ENCODE measurements at regions not wholly inside any gene's neighbourhood (a gene's known extent, or its start where the extent isn't known, plus 50 kb on each side); places are given as distances from the start of the nearest gene placed in this dataset.
"Not testable (repeated sequence)": the region's sequence is repeated elsewhere in the genome, so short reads cannot be mapped to it uniquely, and the experiment has no call there.

DNA sequence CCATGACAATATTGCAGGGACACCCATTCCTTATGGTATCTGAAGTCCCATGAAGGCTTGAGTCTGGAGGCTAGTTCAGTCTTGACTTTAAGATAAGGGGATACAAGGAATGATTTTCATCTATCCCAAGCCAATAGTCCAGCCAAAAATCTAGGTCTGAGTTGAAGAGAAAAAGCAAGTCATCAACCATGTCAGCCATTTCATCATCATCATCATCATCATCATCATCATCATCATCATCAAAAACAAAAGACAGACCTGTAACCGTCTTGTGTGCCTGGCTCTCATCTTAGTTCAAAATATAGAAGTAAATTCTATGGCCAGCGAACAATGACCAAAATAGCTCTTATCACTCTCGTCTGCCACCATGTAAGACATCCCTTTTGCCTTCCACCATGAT is 59.5 kb upstream of the FAM90A26 start:
- not testable (repeated sequence) for DNase-seq (ENCODE audit: low read depth)

DNA sequence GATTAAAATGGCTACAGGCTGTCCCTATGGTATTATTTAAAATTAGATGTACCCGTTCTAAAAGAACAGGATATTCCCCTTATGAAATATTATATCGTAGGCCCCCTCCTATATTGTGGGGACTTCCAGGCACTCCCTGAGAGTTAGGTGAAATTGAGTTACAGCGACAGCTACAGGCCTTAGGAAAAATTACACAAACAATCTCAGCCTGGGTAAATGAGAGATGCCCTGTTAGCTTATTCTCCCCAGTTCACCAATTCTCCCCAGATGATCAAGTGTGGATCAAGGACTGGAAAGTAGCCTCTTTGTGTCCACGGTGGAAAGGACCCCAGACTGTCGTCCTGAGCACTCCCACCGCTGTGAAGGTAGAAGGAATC is 67.1 kb upstream of the FAM90A26 start:
- DNase-seq (ENCODE audit: low read depth) = not testable (repeated sequence)

DNA sequence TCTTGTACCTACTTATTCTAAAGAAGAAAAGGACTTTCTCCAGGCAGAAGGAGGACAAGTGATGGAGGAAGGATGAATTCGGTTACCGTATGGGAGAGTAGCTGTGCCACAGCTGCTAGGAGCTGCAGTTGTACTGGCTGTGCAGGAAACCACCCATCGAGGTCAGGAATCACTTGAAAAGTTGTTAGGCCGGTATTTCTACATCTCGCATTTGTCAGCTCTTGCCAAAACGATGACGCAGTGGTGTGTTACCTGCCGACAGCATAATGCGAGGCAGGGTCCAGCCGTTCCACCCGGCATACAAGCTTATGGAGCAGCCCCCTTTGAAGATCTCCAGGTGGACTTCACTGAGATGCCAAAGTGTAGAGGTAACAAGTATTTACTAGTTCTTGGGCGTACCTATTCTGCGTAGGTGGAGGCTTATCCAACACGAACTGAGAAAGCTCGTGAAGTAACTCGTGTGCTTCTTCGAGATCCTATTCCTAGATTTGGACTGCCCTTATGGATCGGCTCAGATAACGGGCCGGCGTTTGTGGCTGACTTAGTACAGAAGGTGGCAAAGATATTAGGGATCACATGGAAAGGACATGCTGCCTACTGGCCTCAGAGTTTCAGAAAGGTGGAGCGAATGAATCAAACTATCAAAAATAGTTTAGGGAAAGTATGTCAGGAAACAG is 67.6 kb upstream of the FAM90A26 start:
- DNase-seq (ENCODE audit: low read depth) = not testable (repeated sequence)

DNA sequence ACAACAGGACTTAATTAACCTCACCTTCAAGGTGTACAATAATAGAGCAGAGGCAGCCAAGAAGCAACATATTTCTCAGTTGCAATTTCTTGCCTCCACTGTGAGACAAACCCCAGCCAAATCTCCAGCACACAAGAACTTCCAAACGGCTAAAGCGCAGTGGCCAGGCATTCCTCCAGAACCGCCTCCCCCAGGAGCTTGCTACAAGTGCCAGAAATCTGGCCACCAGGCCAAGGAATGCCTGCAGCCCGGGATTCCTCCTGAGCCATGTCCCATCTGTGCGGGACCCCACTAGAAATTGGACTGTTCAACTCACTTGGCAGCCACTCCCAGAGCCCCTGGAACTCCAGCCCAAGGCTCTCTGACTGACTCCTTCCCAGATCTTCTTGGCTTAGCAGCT is 73.9 kb upstream of the FAM90A26 start:
- not testable (repeated sequence) for DNase-seq (ENCODE audit: low read depth)

DNA sequence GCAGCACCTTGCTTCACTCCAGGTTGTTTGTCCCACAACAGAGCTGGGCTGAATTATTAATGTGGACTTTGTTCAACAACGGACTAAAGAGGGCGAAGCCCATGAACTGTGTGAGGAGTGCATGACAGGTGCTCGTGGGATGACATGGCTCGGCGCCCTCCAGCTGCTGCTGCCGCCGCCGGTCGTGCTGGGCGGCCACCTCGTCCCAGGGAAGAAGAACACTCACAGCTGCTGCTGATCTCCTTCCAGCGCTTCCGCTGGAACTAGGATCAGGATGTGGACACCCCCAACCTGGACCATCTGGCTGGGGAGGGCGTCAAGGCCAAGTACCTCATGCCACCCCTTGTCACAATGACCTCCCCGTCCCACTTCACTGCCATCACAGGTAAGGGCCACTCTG is 91.4 kb upstream of the FAM90A26 start:
- not testable (repeated sequence) for DNase-seq (ENCODE audit: low read depth)

DNA sequence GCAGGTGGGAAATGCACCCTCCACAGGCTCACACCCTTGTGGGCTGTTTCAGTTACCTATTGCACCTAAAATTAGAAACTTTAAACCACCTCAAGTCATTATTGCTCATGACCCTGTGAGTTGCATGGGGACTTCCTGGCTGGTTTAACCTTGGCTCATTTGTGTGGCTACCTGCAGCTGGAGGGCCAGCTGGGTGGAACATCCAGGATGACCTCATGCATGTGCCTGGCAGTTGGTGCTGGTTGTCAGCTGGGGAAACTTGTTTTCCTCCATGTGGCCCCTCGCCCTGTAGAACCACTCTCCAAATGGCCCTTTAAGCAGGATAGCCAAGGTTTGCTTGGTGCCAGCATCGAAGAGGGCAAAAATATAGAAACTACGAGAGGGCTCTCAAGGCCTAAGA is 93.2 kb upstream of the FAM90A26 start:
- DNase-seq (ENCODE audit: low read depth) = not testable (repeated sequence)

DNA sequence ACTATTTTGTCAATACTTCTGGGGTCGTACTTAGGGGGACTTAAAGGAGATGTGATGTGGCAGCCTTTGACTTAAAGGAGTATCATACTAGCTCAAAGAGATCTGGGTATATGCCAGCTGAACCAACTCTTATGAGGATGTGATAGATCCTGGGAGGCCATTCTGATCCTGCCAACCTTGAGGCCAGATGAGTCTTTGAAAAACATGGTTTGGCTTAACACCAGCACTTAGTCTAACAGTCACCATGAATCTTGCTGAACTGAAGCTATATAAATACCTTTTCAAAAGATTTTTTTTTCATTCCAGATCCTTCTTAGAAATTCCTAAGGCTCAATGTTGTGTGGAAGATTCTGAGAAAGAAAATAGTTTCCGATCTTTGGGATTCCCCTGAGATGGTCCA is 93.7 kb upstream of the FAM90A26 start:
- not testable (repeated sequence) for DNase-seq (ENCODE audit: low read depth)

DNA sequence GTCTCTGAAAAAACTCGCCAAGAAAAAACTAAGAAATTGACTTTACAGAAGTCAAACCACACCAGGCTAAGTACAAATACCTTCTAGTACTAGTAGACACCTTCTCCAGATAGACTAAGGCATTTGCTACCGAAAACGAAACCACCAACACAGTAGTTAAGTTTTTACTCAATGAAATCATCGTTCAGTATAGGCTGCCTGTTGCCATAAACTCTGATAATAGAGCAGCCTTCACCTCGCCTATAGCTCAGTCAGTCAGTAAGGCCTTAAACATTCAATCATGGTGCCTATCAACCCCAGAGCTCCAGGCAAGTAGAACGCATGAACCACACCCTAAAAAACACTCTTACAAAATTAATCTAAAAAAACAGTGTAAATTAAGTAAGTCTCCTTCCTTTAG is 96.8 kb upstream of the FAM90A26 start:
- DNase-seq (ENCODE audit: low read depth) = not testable (repeated sequence)

DNA sequence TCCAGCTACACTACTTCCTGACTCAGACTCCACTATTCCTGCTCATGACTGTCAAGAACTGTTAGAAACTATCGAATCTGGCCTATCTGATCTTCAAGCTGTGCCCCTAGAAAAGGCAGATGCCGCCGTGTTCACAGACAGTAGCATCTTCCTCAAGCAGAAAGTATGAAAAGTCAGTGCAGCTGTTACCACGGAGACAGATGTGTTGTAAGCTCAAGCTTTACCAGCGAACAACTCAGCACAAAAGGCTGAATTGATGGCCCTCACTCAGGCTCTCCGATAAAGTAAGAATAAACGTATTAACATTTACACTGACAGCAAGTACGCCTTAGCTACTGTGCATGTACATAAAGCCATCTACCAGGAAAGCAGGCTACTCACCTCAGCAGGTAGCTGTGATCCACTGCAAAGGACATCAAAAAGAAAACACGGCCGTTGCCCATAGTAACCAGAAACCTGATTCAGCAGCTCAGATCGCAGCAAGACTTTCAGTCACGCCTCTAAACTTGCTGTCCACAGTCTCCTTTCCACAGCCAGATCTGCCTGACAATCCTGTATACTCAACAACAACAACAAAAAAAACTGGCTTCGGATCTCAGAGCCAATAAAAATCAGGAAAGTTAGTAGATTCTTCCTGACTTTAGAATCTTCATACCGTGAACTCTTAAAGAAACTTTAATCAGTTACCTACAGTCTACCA is 97.5 kb upstream of the FAM90A26 start:
- DNase-seq (ENCODE audit: low read depth) = not testable (repeated sequence)

DNA sequence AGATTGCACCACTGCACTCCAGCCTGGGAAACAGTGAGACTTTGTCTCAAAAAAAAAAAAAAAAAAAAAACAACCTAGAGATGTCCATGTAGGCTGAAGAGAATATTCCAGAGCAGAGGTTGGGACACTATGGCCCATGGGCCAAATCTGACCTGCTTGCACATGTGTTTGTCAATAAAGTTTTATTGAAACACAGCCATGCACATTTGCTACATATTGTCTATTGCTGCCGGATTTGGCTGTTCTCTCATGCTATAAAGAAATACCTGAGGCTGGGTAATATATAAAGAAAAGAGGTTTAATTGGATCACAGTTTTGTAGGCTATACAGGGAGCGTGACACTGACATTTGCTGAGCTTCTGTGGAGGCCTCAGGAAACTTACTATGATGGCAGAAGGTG is 102.3 kb upstream of the FAM90A26 start:
- DNase-seq (ENCODE audit: low read depth) = not testable (repeated sequence)

DNA sequence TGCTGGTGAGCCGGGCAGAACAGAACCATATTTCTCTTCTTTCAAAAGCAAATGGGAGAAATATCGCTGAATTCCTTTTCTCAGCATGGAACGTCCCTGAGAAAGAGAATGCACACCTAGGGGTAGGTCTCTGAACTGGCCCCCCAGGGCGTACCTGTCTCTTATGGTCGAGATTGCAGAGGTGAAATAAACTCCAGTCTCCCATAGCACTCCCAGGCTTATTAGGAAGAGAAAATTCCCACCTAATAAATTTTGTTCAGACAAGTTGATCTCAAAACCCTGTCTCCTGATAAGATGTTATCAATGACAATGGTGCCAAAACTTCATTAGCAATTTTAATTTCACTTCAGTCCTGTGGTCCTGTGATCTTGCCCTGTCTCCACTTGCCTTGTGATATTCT is 106.6 kb upstream of the FAM90A26 start:
- DNase-seq (ENCODE audit: low read depth) = not testable (repeated sequence)

DNA sequence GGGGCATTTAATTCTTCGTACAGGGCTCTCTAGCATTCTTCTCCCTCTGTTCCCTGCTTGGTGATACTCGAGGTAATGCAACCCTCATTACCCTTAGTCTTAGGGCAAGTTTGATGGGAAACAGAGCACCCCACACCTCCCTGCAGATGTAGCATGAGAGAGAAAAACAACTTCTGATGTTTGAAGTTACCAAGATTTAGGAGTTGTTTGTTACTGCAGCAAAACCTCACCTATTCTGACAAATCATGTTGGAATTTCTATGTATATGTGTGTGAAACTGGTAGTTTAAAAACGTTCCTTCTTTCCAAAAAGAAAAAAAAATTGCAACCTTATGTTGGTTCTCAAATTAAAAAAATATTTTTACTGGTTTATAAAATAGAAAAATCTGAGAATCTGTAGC is 145.3 kb upstream of the FAM90A26 start:
- DNase-seq (ENCODE audit: low read depth) = not testable (repeated sequence)

DNA sequence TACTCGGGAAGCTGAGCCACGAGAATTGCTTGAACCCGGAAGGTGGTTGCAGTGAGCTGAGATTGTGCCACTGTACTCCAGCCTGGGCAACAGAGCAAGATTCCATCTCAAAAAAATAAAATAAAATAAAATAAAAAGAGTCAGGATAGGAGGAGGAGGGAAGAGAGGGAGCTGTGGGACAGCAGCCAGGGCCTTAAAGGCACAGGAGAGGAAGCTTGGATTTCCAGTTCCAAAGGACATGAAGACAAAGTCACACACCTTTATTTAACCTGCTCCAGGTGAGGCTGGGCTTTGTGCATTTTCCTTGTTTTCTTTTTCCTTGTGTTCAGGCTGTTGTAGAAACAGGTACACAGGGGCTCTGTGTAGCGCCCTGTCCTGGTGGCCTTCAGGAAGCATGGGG is 138.2 kb upstream of the HMX1 start:
- not testable (repeated sequence) for DNase-seq (ENCODE audit: low read depth)

DNA sequence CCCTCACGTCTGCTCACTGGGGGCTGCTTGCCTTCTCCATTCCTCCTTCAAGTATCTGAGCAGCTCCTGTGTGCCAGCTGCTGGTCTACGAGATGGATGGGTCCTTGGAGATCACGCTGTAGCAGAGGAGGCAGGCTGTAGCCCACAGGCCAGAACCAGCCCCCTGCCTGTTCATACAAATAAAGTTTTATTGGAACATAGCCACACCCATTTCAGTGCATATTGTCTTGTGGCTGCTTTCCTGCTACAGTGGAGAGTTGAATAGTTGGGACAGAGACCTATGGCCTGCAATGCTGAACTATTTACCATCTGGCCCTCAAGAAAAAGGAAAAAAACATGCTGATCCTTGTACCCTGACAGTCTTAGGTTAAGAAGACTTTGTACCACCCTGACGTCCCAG is 136.8 kb upstream of the HMX1 start:
- DNase-seq (ENCODE audit: low read depth) = not testable (repeated sequence)

DNA sequence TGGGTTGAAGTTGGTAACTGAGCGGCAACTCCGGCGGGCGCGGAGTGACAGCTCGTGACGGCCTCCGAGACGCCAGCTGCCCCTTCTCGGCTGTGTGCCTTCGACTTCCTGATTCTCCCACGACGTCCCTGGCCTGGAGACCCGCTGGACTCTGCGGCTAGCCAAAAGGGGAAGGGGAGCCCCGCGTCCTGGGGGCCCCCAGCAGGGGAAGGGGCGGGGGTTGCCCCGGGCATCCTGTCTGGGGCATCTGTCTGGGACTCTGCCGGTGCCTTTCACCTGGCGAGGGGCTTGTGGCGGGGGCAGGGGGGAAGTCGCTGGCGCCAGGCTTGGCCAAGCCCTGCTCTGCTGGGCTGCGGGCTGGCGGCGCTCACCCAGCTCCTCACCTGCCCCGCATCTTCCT is 129.5 kb upstream of the HMX1 start:
- DNase-seq (ENCODE audit: low read depth) = not testable (repeated sequence)

DNA sequence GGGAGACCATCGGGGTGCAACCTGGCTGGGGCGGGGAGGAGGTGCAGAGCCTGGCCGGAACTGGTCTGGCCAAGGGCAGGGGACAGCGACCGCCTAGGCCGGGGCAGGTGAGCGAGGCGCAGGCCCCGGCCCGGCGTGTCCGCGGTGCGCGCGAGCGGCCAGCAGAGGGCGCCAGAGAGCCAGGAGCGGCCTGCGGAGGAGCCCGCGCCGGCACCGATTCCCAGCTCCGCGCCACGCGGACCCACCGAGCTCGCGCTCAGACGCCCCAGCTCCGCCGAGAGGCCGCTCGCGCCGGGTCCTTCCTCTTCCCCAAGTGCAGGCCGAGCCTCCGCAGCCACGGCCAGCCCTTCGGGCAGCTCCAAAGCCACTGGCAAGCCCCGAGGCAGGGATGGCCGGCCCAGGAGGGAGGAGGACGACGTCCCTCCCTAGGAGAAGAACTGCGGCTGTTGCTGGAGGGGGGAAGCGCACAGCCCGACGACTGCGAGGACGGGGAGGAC is 128.9 kb upstream of the HMX1 start:
- DNase-seq (ENCODE audit: low read depth) = peak; percentile 16

DNA sequence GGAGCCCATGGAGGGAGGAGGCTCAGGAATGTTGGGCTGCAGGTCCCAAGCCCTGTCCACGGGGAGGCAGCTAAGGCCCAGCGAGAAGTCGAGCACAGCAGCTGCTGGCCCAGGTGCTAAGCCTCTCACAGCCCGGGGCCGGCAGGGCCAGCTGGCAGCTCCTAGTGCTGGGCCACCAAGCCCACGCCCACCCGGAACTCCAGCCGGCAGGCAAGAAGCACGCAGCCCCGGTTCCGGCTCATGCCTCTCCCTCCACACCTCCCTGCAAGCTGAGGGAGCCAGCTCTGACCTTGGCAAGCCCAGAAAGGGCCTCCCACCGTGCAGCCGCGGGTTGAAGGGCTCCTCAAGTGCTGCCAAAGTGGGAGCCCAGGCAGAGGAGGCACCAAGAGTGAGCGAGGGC is 121.3 kb upstream of the HMX1 start:
- not testable (repeated sequence) for DNase-seq (ENCODE audit: low read depth)

DNA sequence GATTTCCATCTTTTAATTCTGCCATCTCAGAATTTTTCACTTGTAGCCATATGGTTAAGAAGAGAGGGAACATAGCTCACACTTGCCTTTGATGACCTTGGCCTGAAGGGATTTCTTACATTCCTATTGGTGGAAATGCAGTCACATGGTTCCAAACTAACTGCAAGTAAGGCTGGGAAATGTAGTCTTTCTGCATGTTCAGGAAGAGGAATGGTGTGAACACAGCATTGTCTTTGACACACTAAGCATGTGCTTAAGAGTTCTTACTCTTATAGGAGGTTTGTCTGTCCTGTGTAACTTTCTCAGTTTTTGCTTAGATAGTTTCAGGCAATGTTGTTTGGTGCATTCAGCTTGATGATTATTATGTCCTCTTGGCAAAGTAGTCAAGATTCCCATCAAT is 119.8 kb upstream of the HMX1 start:
- DNase-seq (ENCODE audit: low read depth) = not testable (repeated sequence)

DNA sequence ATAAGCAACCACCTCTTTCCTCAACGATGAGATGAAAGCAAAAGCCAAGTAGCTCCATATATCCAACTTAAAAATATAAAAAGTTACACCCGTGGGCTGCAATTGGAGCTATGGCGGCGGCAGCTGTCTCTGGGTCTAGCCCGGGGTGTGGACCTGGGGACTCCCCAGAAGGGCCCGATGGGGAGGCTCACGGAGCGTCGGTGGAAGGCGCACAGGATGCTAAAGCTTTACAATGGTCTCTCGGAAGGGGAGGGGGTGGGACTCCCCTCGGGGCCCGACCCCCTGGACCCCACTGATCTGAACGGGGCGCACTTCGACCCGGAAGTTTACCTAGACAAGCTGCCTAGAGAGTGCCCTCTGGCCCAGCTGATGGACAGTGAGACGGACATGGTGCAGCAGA is 118.7 kb upstream of the HMX1 start:
- DNase-seq (ENCODE audit: low read depth) = not testable (repeated sequence)

DNA sequence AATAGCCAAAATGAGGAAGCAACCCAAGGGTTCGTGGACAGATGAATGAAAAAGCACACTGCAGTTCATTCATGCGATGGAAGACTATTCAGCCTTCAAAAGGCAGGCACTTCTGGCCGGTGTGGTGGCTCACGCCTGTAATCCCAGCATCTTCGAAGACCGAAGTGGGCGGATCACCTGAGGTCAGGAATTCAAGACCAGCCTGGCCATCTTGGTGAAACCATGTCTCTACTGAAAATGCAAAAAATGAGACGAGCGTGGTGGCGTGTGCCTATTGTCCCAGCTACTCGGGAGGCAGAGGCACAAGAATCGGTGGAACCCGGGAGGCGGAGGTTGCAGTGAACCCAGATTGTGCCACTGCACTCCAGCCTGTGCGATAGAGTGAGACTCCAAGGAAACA is 114.1 kb upstream of the HMX1 start:
- not testable (repeated sequence) for DNase-seq (ENCODE audit: low read depth)

DNA sequence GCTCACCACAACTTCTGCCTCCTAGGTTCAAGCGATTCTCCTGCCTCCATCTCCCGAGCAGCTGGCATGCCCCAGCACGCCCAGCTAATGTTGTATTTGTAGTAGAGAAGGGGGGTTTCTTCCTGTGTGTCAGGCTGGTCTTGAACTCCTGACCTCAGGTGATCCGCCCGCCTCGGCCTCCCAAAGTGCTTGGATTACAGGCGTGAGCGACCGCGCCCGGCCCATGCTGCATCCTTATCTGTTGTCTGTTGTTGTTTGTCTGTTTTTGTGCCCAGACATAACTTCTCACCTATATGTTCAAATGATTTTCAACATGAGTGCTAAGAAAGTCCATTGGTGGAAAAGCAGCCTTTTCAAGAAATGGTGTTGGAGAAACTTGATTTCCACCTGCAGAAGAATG is 113.0 kb upstream of the HMX1 start:
- not testable (repeated sequence) for DNase-seq (ENCODE audit: low read depth)

DNA sequence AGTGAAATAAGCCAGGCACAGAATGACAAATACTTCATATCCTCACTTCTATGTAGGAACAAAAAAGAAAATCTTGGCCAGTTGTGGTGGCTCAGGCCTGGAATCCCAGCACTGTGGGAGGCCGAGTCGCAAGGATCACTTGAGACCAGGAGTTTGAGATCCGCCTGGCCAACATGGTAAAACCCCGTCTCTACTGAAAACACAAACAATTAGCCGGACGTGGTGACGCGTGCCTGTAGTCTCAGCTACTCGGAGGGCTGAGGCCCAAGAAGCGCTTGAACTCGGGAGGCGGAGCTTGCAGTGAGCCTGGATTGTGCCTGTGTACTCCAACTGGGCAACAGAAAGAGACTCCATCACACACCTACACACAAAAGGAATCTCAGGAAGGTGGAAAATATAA is 112.3 kb upstream of the HMX1 start:
- not testable (repeated sequence) for DNase-seq (ENCODE audit: low read depth)

DNA sequence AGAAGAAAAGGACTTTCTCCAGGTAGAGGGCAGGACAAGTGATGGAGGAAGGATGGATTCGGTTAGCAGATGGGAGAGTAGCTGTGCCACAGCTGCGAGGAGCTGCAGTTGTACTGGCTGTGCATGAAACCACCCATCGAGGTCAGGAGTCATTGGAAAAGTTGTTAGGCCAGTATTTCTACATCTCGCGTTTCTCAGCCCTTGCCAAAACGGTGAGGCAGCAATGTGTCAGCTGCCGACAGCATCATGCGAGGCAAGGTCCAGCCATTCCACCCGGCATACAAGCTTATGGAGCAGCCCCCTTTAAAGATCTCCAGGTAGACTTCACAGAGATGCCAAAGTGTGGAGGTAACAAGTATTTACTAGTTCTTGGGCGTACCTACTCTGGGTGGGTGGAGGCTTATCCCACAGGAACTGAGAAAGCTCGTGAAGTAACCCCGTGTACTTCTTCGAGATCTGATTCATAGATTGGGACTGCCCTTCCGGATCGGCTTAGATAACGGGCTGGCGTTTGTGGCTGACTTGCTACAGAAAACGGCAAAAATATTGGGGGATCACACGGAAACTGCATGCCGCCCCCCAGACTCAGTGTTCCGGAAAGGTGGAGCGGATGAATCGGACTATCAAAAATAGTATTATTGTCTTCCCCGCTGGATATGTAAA is 105.0 kb upstream of the HMX1 start:
- not testable (repeated sequence) for DNase-seq (ENCODE audit: low read depth)

Measured in iris pigment epithelial cell (primary cell).